NB4 (cell line): ENCODE measurements at regions not wholly inside any gene's neighbourhood (a gene's known extent, or its start where the extent isn't known, plus 50 kb on each side); places are given as distances from the start of the nearest gene placed in this dataset.

Experiments used
- DNase-seq: peaks from one replicate; pipeline ENCODE4 v3.0.0; 2010; ENCODE audit warnings: low read depth
- H3K4me3 ChIP-seq: one replicate; pipeline ENCODE4 v1.5.1; 2011; ENCODE audit warnings: mild to moderate bottlenecking, low read depth, low read length, moderate library complexity
- MAX ChIP-seq: IDR thresholded peaks from 2 replicates; pipeline ENCODE4 v1.6.1; 2011; ENCODE audit warnings: low read depth, low read length
- MYC ChIP-seq: IDR thresholded peaks from 2 replicates; pipeline ENCODE4 v1.6.1; 2011; ENCODE audit warnings: low read depth, low read length
- POLR2A ChIP-seq: IDR thresholded peaks from 2 replicates; pipeline ENCODE4 v1.6.1; 2011; ENCODE audit warnings: mild to moderate bottlenecking; ENCODE audit not compliant: insufficient read length; ENCODE audit errors: extremely low read depth
- TF ChIP-seq, protein P1 (sequence below): IDR thresholded peaks from one replicate; pipeline ENCODE4 v1.5.1; 2012; ENCODE audit warnings: low read depth, low read length

GRCh38 chr4:124053872-124054538, 657.4 kb downstream of the SPRY1 start:
- TF ChIP-seq, protein P1, sequence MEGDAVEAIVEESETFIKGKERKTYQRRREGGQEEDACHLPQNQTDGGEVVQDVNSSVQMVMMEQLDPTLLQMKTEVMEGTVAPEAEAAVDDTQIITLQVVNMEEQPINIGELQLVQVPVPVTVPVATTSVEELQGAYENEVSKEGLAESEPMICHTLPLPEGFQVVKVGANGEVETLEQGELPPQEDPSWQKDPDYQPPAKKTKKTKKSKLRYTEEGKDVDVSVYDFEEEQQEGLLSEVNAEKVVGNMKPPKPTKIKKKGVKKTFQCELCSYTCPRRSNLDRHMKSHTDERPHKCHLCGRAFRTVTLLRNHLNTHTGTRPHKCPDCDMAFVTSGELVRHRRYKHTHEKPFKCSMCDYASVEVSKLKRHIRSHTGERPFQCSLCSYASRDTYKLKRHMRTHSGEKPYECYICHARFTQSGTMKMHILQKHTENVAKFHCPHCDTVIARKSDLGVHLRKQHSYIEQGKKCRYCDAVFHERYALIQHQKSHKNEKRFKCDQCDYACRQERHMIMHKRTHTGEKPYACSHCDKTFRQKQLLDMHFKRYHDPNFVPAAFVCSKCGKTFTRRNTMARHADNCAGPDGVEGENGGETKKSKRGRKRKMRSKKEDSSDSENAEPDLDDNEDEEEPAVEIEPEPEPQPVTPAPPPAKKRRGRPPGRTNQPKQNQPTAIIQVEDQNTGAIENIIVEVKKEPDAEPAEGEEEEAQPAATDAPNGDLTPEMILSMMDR = no peak
- no peak for TF ChIP-seq MAX
- no peak for TF ChIP-seq MYC
- no peak for TF ChIP-seq POLR2A
- DNase-seq = no peak
- no peak overlapping the region for H3K4me3 ChIP-seq

DNA sequence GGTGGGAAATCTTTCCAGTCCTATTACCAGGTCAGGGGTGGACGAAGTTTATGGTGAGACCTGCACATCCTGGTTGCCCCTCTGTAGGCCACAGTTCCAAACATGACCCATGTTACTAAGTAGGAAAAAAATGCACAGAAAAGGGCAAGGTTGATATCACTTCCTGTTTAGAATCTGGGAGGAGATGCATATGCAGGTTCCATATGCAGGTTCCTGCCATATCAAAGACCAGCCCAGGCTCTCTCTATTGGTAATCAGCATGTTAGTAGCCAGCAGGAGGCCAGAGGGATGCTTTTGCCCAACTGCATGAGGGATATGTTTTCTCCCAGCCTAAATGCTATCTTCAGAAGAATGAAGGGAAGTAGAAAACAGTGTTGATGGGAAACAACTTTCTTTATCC, 657.2 kb downstream of the ANKRD50 start:
- DNase-seq = no peak
- no peak for TF ChIP-seq MAX
- TF ChIP-seq POLR2A = no peak
- TF ChIP-seq MYC = no peak
- TF ChIP-seq, protein P1 = no peak
- no peak overlapping the region for H3K4me3 ChIP-seq

DNA sequence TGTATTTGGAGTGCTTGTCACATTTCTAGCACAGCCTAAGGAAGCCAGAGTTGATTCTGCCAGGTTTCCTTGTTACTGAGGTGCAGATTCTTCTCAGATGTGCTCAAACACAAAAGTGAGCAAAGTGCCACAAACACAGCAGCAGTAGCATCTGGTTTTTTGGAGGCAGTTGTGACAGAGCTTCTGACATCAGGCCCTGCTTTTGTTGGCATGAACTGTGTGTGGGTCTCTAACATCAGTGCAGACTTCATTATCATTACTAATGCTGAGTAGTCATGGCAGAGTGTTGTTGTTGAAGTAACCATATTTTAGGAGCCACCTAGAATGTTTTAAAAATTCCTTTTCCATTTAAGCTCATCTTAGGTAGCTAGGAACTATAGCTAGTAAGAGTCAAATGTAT, 656.6 kb downstream of the ANKRD50 start:
- TF ChIP-seq, protein P1 = no peak
- TF ChIP-seq MAX (no peak), MYC (no peak), POLR2A (no peak)
- no peak for DNase-seq
- no peak overlapping the region for H3K4me3 ChIP-seq

DNA sequence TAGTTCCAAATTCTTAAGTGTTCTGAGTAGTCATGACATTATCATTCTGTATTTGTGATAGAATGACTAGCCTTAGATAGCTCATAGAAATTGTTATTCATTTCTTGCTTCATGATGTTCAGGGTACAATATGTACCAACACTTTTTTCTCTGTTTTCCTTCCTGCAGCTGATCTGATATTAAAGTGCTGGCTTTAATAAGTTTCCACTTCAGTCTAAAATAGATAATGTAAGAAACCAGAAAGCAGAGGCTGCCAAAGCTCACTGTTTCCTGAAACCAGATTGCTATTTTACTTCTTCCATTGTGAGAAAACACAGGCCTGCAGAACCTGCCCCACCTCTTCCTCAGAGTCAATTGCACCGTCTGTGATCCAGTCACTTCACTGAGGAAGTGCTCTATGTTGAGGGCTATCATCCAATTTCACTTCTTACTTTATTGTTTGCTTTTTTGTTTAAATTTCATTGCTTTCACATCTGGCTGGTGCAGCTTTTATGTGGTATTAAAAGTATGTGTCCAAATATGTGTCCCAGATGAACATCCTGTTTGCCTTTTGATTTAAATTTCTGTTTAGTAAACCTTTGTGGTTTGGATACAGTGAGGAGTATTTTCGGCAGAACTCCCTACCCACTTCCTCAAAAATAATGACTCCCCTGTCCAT, 652.1 kb downstream of the ANKRD50 start:
- DNase-seq = peak; percentile 10
- TF ChIP-seq MYC (no peak), POLR2A (no peak), MAX (no peak)
- TF ChIP-seq, protein P1 = no peak
- H3K4me3 ChIP-seq = no peak overlapping the region

DNA sequence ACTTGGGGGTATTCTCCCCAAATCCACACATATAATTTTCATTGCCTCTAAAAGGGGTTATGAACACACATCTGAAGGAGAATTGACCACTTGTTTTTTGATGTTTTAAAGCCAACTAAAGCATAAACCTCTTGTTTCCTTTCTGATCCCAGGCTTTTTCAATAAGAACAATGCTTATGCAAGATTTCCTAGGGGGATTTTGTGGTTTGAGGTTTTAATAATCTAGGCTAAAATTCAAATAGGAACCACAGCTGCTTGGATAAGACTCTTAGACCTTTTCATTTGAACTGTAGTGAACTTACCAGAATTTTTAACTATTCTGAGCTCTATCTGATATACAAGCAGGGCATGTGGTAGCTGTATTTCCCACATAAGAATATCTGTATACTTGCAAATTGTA, 651.1 kb downstream of the ANKRD50 start:
- no peak for DNase-seq
- TF ChIP-seq MYC (no peak), MAX (no peak), POLR2A (no peak)
- TF ChIP-seq, protein P1 = no peak
- no peak overlapping the region for H3K4me3 ChIP-seq

DNA sequence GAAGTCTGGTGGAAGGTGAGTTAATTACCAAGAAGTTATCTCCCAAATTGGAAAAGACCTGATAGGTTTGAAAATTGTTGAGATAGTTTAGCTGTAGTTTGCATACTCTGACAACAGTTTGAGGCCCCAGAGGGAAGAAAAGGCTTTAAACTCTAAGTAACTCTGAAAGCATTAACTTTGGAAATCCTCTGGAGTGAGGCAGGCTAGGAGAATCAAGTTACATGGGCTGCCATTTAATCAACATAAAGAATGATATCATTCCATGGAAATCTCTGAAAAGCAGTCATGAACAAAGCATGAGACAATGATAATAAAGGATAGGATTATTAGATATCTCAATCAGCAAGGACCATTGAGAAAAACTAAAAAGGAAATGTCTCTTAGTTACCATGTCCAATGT, 647.1 kb downstream of the ANKRD50 start:
- no peak overlapping the region for H3K4me3 ChIP-seq
- no peak for DNase-seq
- TF ChIP-seq, protein P1 = no peak
- TF ChIP-seq MAX = no peak
- TF ChIP-seq POLR2A = no peak
- no peak for TF ChIP-seq MYC
